DND-41 (cell line): ENCODE measurements at regions not wholly inside any gene's neighbourhood (a gene's known extent, or its start where the extent isn't known, plus 50 kb on each side); places are given as distances from the start of the nearest gene placed in this dataset.

ENCODE experiments used
- ATAC-seq: fragments of 200-7000 bp; cut with Tn5 transposase; 3 replicates; pipeline ENCODE4 v1.9.1; 2021; ENCODE audit warnings: low read depth; ENCODE audit not compliant: insufficient read depth
- DNase-seq: peaks from one replicate; pipeline ENCODE4 v3.0.0-alpha.2; 2020
- H2AFZ ChIP-seq: 2 replicates; pipeline ENCODE4 v1.6.0; 2012; ENCODE audit warnings: low read depth, low read length
- H3K27ac ChIP-seq: 2 replicates; pipeline ENCODE4 v1.5.1; 2012; ENCODE audit warnings: low read length, inconsistent platforms
- H3K27me3 ChIP-seq: fragments of 200-600 bp; sonication (generic); 2 replicates; pipeline ENCODE4 v1.6.0; 2012; ENCODE audit warnings: low read length, mild to moderate bottlenecking, inconsistent platforms; ENCODE audit not compliant: insufficient read depth, poor library complexity
- H3K36me3 ChIP-seq: 2 replicates; pipeline ENCODE4 v1.5.1; 2012; ENCODE audit warnings: low read length, inconsistent platforms; ENCODE audit not compliant: insufficient read depth
- H3K4me1 ChIP-seq: 2 replicates; pipeline ENCODE4 v1.5.1; 2012; ENCODE audit warnings: mild to moderate bottlenecking, low read length; ENCODE audit not compliant: insufficient read depth
- H3K4me2 ChIP-seq: 2 replicates; pipeline ENCODE4 v1.6.0; 2012; ENCODE audit warnings: mild to moderate bottlenecking, moderate library complexity, low read length, inconsistent platforms; ENCODE audit not compliant: insufficient read depth
- H3K4me3 ChIP-seq, 2 experiments: fragments of 200-600 bp in 1 of 2; shearing (Covaris generic) in 1 of 2; 2 replicates each; pipeline ENCODE4 v1.5.1; 2012 to 2016; ENCODE audit warnings: inconsistent platforms in 2 of 2, low read length in 2 of 2, mild to moderate bottlenecking in 2 of 2, low read depth in 1 of 2, moderate library complexity in 1 of 2
- H3K79me2 ChIP-seq: 2 replicates; pipeline ENCODE4 v1.6.0; 2012; ENCODE audit warnings: low read length, inconsistent platforms; ENCODE audit not compliant: insufficient read depth
- H3K9ac ChIP-seq: 2 replicates; pipeline ENCODE4 v1.6.0; 2012; ENCODE audit warnings: low read depth, mild to moderate bottlenecking, inconsistent platforms, low read length, moderate library complexity
- H3K9me3 ChIP-seq: 2 replicates; pipeline ENCODE4 v1.5.1; 2012; ENCODE audit warnings: low read length, moderate library complexity, mild to moderate bottlenecking, inconsistent platforms; ENCODE audit not compliant: insufficient read depth, severe bottlenecking
- H4K20me1 ChIP-seq: 2 replicates; pipeline ENCODE4 v1.6.0; 2012; ENCODE audit warnings: low read length; ENCODE audit not compliant: insufficient read depth
- EZH2 ChIP-seq: IDR thresholded peaks from 3 replicates; pipeline ENCODE4 v1.6.1; 2012; ENCODE audit warnings: borderline replicate concordance, low read depth, mild to moderate bottlenecking, moderate library complexity, low read length, inconsistent platforms; ENCODE audit not compliant: severe bottlenecking
- TF ChIP-seq, protein P1 (sequence below): IDR thresholded peaks from 2 replicates; pipeline ENCODE4 v1.5.1; 2012; ENCODE audit warnings: borderline replicate concordance, low read length, moderate library complexity, mild to moderate bottlenecking; ENCODE audit not compliant: poor library complexity, severe bottlenecking; ENCODE audit errors: extremely low read depth

DNA sequence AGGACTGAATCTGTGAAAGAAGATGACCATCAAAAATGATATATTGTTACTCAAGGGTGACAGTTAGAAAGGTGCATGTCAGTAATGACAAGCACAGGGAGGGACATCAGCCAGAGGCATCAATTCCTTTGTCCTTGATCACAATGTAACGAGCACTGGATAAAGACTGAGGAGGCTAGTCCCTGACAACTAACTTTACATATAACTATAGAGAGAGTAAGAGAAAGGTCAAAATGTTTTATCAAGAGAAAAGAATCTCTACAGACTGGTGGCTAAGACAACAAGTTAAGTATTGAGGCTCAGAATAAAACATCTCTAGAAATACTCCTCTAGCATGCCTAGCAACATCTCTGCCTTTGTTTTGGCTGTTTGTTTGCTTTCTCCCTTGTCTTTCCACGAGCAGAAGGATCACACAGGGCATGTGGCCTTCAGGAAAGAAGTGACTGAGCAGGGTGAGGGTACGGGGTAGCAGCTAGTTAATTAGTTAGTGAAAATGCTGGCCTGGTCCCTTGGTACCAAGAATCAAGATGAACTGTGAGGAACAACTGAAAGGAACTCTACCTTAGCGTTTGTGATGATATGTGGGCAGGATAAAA lies 724.1 kb upstream of the MEF2C start:
- Histone ChIP-seq H3K4me3 (no peak overlapping the region), H3K36me3 (no peaks in the 10 kb centered on the region), H3K27ac (no peak overlapping the region), H3K79me2 (no peaks in the 10 kb centered on the region), H3K4me1 (no peaks in the 10 kb centered on the region), H3K9me3 (no peaks in the 10 kb centered on the region), H3K4me2 (no peak overlapping the region), H4K20me1 (no peaks in the 10 kb centered on the region), H3K27me3 (no peaks in the 10 kb centered on the region), H3K9ac (no peak overlapping the region), H2AFZ (no peak overlapping the region)
- DNase-seq (no peak), ATAC-seq (no peak)
- TF ChIP-seq, protein P1, sequence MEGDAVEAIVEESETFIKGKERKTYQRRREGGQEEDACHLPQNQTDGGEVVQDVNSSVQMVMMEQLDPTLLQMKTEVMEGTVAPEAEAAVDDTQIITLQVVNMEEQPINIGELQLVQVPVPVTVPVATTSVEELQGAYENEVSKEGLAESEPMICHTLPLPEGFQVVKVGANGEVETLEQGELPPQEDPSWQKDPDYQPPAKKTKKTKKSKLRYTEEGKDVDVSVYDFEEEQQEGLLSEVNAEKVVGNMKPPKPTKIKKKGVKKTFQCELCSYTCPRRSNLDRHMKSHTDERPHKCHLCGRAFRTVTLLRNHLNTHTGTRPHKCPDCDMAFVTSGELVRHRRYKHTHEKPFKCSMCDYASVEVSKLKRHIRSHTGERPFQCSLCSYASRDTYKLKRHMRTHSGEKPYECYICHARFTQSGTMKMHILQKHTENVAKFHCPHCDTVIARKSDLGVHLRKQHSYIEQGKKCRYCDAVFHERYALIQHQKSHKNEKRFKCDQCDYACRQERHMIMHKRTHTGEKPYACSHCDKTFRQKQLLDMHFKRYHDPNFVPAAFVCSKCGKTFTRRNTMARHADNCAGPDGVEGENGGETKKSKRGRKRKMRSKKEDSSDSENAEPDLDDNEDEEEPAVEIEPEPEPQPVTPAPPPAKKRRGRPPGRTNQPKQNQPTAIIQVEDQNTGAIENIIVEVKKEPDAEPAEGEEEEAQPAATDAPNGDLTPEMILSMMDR: no peak
- no peak for TF ChIP-seq EZH2

DNA sequence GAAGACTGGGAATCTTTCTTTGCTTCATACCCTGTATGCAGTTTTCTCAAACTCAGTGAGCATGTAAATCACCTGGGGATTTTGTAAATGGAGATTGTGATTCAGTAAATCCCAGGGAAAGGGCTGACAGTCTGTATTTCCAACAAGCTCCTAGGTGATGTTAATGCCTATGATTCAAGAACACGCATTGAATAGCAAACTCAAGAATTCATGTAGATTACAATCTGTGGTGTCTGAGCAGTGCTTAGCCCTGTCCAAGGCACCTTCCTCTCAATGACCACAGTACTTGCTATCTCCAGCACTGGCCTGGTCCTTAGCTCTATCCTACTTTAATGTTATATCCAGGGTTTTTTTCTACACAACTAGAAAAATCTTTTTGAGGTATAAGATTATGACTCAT lies 721.4 kb upstream of the MEF2C start:
- H3K4me1 ChIP-seq: no peaks in the 10 kb centered on the region
- H3K36me3 ChIP-seq: no peaks in the 10 kb centered on the region
- H3K27ac ChIP-seq: no peak overlapping the region
- no peak overlapping the region for H2AFZ ChIP-seq
- no peaks in the 10 kb centered on the region for H3K9me3 ChIP-seq
- no peaks in the 10 kb centered on the region for H4K20me1 ChIP-seq
- no peak overlapping the region for H3K9ac ChIP-seq
- ATAC-seq (no peak), DNase-seq (no peak)
- H3K4me2 ChIP-seq: no peak overlapping the region
- no peak overlapping the region for H3K4me3 ChIP-seq
- TF ChIP-seq, protein P1: no peak
- TF ChIP-seq EZH2: no peak
- H3K27me3 ChIP-seq: no peaks in the 10 kb centered on the region
- no peaks in the 10 kb centered on the region for H3K79me2 ChIP-seq

DNA sequence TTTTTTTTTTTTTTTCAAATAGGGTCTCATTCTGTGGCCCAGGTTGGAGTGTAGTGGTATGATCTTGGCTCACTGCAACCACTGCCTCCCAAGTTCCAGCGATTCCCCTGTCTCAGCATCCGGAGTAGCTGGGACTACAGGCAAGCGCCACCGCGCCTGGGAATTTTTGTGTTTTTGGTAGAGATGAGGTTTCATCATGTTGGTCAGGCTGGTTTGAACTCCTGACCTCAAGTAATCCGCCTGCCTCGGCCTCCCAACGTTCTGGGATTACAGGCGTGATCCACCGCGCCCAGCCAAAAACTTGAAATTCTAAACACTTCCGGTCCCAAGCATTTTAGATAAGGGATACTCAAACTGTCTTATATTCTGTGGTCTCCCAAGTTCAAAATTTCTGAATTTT lies 718.9 kb upstream of the MEF2C start:
- Histone ChIP-seq H3K79me2 (no peaks in the 10 kb centered on the region), H2AFZ (no peak overlapping the region), H3K9ac (no peak overlapping the region), H3K4me2 (no peak overlapping the region), H4K20me1 (no peaks in the 10 kb centered on the region), H3K27me3 (no peaks in the 10 kb centered on the region), H3K4me3 (no peak overlapping the region), H3K27ac (no peak overlapping the region), H3K4me1 (no peaks in the 10 kb centered on the region), H3K9me3 (no peaks in the 10 kb centered on the region), H3K36me3 (no peaks in the 10 kb centered on the region)
- DNase-seq (no peak), ATAC-seq (no peak)
- TF ChIP-seq EZH2: no peak
- TF ChIP-seq, protein P1: no peak

DNA sequence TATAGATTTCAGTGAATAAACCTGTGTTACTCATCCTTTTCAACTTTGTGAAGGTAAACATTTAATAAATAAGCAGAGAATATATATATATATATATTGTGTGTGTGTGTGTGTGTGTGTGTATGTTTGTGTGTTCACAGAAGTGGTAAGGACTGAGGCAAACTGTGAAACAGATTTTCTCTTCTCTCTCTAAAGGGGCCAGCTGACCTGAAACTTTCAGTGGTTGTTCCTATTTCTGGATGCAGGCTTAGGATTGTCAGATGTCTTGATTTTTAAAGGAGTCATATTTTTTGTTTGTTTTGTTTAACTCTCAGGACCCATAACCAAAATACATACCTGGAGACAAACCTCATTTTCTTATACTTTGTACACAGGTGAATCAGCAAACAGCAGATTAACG lies 714.9 kb upstream of the MEF2C start:
- no peak overlapping the region for H3K9ac ChIP-seq
- H3K79me2 ChIP-seq: no peaks in the 10 kb centered on the region
- no peak overlapping the region for H3K4me2 ChIP-seq
- no peak for DNase-seq
- ATAC-seq: no peak
- no peak overlapping the region for H3K4me3 ChIP-seq
- no peak overlapping the region for H2AFZ ChIP-seq
- no peak overlapping the region for H3K27ac ChIP-seq
- H3K4me1 ChIP-seq: no peaks in the 10 kb centered on the region
- H3K27me3 ChIP-seq: no peaks in the 10 kb centered on the region
- TF ChIP-seq, protein P1: no peak
- TF ChIP-seq EZH2: no peak
- H4K20me1 ChIP-seq: no peaks in the 10 kb centered on the region
- no peaks in the 10 kb centered on the region for H3K9me3 ChIP-seq
- H3K36me3 ChIP-seq: no peaks in the 10 kb centered on the region
